ENCODE measurements at regions not wholly inside any gene's neighbourhood (a gene's known extent, or its start where the extent isn't known, plus 50 kb on each side); places are given as distances from the start of the nearest gene placed in this dataset.

GRCh38 chr14:65250162-65250495 lies 147.8 kb upstream of the MAX start:
- DNase-seq (ENCODE audit: low read depth) = no peak

- DNase-seq (ENCODE audit: low read depth) = no peak
These were observed 148.9 kb upstream of the MAX start for GRCh38 chr14:65251213-65251612.

GRCh38 chr14:65252482-65253255 lies 150.4 kb upstream of the MAX start:
- DNase-seq (ENCODE audit: low read depth) = no peak

- DNase-seq (ENCODE audit: low read depth) = no peak
These were observed 152.8 kb upstream of the MAX start for GRCh38 chr14:65255029-65255545.

GRCh38 chr14:65255583-65256461 lies 153.5 kb upstream of the MAX start:
- no peak for DNase-seq (ENCODE audit: low read depth)

GRCh38 chr14:65256714-65257113 lies 154.4 kb upstream of the MAX start:
- DNase-seq (ENCODE audit: low read depth) = no peak

- no peak for DNase-seq (ENCODE audit: low read depth)
These were observed 155.1 kb upstream of the FUT8 start for GRCh38 chr14:65257425-65257824.

- no peak for DNase-seq (ENCODE audit: low read depth)
These were observed 154.1 kb upstream of the FUT8 start for GRCh38 chr14:65258391-65258790.

GRCh38 chr14:65259000-65259399 lies 153.5 kb upstream of the FUT8 start:
- DNase-seq (ENCODE audit: low read depth) = no peak

GRCh38 chr14:65260786-65261185 lies 151.7 kb upstream of the FUT8 start:
- DNase-seq (ENCODE audit: low read depth) = no peak

GRCh38 chr14:65261425-65261920 lies 151.1 kb upstream of the FUT8 start:
- DNase-seq (ENCODE audit: low read depth) = no peak

GRCh38 chr14:65261946-65262345 lies 150.6 kb upstream of the FUT8 start:
- no peak for DNase-seq (ENCODE audit: low read depth)

GRCh38 chr14:65263177-65263788 lies 149.2 kb upstream of the FUT8 start:
- DNase-seq (ENCODE audit: low read depth) = no peak

- DNase-seq (ENCODE audit: low read depth) = no peak
These were observed 144.7 kb upstream of the FUT8 start for GRCh38 chr14:65267856-65268255.

GRCh38 chr14:65268594-65268993 lies 143.9 kb upstream of the FUT8 start:
- DNase-seq (ENCODE audit: low read depth) = no peak

- DNase-seq (ENCODE audit: low read depth) = no peak
These were observed 142.8 kb upstream of the FUT8 start for GRCh38 chr14:65269732-65270131.

GRCh38 chr14:65277027-65277426 lies 135.5 kb upstream of the FUT8 start:
- DNase-seq (ENCODE audit: low read depth) = no peak

GRCh38 chr14:65277580-65278270 lies 134.8 kb upstream of the FUT8 start:
- DNase-seq (ENCODE audit: low read depth) = no peak

GRCh38 chr14:65278589-65278988 lies 133.9 kb upstream of the FUT8 start:
- DNase-seq (ENCODE audit: low read depth) = no peak

GRCh38 chr14:65279510-65279909 lies 133.0 kb upstream of the FUT8 start:
- no peak for DNase-seq (ENCODE audit: low read depth)

GRCh38 chr14:65279958-65280357 lies 132.6 kb upstream of the FUT8 start:
- DNase-seq (ENCODE audit: low read depth) = no peak

- no peak for DNase-seq (ENCODE audit: low read depth)
These were observed 131.9 kb upstream of the FUT8 start for GRCh38 chr14:65280653-65281052.

Measured in T follicular helper cell (primary cell).